ENCODE measurements at regions not wholly inside any gene's neighbourhood (a gene's known extent, or its start where the extent isn't known, plus 50 kb on each side); places are given as distances from the start of the nearest gene placed in this dataset.

DNA sequence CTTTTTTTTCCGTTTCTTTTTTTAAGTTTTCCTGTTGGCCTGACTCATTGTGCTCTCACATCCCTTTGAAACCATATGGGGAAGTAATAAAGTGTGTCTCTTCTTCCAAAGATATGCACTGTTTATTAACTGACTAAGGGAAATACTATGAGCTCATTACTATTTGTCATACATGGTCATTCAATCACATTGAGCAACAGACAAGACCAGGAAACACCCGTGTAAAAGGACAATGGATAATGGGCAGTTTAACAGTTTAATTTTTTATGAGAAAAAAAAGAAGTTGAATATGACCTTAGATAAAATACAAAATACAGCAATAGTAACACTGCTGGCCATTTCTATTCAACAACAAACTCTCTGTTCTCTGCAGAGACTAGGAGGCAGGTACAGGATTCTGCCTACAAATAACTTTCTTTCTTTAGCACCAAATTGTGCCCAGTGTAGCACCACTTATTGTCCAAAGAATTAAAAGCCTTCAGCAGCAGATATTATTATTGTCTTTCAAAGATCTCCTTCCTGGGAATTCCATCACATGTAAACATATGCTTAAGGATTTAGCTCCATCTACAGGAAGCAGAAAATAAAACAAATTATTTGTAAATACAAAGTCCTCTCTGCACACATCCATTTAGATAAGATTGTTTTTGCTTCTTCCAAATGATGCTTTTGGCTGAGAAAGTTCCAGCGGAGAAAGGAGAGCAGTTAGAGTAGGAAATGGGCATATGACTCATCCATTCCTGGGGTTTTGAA is 55.0 kb upstream of the AKR1E2 start:
- Histone ChIP-seq H3K36me3 (replicated peaks; ENCODE audit: insufficient read depth, low read depth) (no peaks in the 10 kb centered on the region), H3K27ac (peak overlapping the region; percentile 79), H4K20me1 (ENCODE audit: insufficient read depth, poor library complexity, severe bottlenecking) (no peaks in the 10 kb centered on the region), H3K4me3 (no peak overlapping the region), H3K9me3 (ENCODE audit: low read depth) (no peaks in the 10 kb centered on the region), H3K4me1 (ENCODE audit: insufficient read depth) (peaks cover 9% of the 10 kb centered on the region), H2AFZ (no peak overlapping the region), H3K9me2 (replicated peaks; ENCODE audit: insufficient read depth) (no peaks in the 10 kb centered on the region), H3K27me3 (no peaks in the 10 kb centered on the region), H3K79me2 (no peaks in the 10 kb centered on the region), H3K4me2 (no peak overlapping the region)
- TF ChIP-seq EZH2phosphoT487 (IDR thresholded peaks at IDR 0.05; ENCODE audit: low read depth, severe bottlenecking, unreplicated experiment) = no peak
- TF ChIP-seq, protein P1, sequence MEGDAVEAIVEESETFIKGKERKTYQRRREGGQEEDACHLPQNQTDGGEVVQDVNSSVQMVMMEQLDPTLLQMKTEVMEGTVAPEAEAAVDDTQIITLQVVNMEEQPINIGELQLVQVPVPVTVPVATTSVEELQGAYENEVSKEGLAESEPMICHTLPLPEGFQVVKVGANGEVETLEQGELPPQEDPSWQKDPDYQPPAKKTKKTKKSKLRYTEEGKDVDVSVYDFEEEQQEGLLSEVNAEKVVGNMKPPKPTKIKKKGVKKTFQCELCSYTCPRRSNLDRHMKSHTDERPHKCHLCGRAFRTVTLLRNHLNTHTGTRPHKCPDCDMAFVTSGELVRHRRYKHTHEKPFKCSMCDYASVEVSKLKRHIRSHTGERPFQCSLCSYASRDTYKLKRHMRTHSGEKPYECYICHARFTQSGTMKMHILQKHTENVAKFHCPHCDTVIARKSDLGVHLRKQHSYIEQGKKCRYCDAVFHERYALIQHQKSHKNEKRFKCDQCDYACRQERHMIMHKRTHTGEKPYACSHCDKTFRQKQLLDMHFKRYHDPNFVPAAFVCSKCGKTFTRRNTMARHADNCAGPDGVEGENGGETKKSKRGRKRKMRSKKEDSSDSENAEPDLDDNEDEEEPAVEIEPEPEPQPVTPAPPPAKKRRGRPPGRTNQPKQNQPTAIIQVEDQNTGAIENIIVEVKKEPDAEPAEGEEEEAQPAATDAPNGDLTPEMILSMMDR (IDR thresholded peaks at IDR 0.05; ENCODE audit: poor library complexity) = peak; percentile 53
- TF ChIP-seq EZH2 (IDR thresholded peaks at IDR 0.05; ENCODE audit: borderline replicate concordance) = no peak
- WGBS (ENCODE audit: low lambda C conversion rate, missing lambda C conversion rate) = 23% methylated on average over 3 of the region's 3 CpGs
- peak; percentile 34 for DNase-seq (ENCODE audit: low spot score)

DNA sequence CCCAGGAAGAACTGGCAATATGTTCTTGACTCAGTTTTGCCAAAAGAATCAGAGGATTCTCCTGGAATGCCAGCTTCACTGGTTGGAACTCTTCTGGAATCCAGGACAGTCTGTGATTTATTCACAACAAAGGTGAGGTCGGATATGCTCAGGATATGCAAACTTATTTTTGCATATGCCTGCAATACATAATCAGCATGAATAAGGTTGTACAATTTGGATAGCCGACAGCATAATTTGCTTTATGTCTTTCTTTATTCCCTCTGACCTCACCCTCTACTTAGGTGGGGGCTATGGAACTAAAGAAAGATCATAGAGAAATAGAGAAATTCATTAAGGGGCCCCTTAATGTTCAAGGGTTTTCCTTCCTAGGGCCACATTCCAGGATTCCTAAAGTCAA is 57.6 kb upstream of the AKR1E2 start:
- no peaks in the 10 kb centered on the region for H3K9me3 ChIP-seq (ENCODE audit: low read depth)
- 97% methylated on average over 2 of the region's 2 CpGs for WGBS (ENCODE audit: low lambda C conversion rate, missing lambda C conversion rate)
- H3K27ac ChIP-seq = no peak overlapping the region
- H3K36me3 ChIP-seq (replicated peaks; ENCODE audit: insufficient read depth, low read depth) = no peaks in the 10 kb centered on the region
- no peak overlapping the region for H3K4me3 ChIP-seq
- H4K20me1 ChIP-seq (ENCODE audit: insufficient read depth, poor library complexity, severe bottlenecking) = no peaks in the 10 kb centered on the region
- no peak for DNase-seq (ENCODE audit: low spot score)
- TF ChIP-seq EZH2 (IDR thresholded peaks at IDR 0.05; ENCODE audit: borderline replicate concordance) = no peak
- TF ChIP-seq EZH2phosphoT487 (IDR thresholded peaks at IDR 0.05; ENCODE audit: low read depth, severe bottlenecking, unreplicated experiment) = no peak
- TF ChIP-seq, protein P1 (IDR thresholded peaks at IDR 0.05; ENCODE audit: poor library complexity) = no peak
- H3K27me3 ChIP-seq = no peaks in the 10 kb centered on the region
- peaks cover 9% of the 10 kb centered on the region for H3K4me1 ChIP-seq (ENCODE audit: insufficient read depth)
- H3K4me2 ChIP-seq = no peak overlapping the region
- H3K79me2 ChIP-seq = no peaks in the 10 kb centered on the region
- no peak overlapping the region for H2AFZ ChIP-seq
- H3K9me2 ChIP-seq (replicated peaks; ENCODE audit: insufficient read depth) = no peaks in the 10 kb centered on the region

DNA sequence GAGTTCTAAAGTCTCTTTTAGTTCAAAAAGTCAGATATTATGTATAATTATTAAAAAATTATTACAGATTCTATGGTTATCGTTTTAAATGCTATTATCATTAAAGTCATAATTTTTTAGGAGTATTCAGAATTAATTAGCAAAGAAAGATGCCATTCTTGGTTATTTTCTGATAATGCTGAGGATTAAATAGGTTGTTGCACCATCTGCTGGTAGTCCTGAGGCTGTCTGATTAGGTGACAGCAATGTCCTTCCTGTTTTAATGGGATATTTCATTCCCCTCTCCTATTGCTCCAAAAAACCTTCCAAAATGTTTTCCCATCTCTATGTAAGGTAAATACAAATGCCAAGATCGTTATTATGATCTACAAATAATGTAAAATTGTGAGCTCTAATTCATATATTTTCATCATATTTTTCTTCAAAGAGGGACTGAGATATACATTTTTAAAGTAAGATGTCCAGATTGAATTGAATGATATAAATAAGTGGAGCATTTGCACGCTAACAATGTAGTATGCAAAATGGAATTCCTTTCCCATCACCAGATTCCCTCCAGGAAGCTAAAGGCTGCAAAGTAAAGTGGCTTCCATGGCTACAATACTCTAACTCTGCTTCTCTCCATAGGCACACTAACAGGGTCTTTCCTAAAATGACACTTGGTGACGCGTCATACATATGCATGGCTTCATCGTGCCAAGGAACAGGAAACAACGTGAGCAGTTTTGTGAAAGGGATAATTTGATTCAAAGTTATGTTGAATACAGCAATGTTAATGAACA is 58.8 kb upstream of the AKR1E2 start:
- Histone ChIP-seq H3K4me1 (ENCODE audit: insufficient read depth) (peaks cover 9% of the 10 kb centered on the region), H3K9me2 (replicated peaks; ENCODE audit: insufficient read depth) (no peaks in the 10 kb centered on the region), H3K4me2 (no peak overlapping the region), H3K79me2 (no peaks in the 10 kb centered on the region), H2AFZ (no peak overlapping the region), H3K27ac (no peak overlapping the region), H3K9me3 (ENCODE audit: low read depth) (no peaks in the 10 kb centered on the region), H4K20me1 (ENCODE audit: insufficient read depth, poor library complexity, severe bottlenecking) (no peaks in the 10 kb centered on the region), H3K4me3 (no peak overlapping the region), H3K27me3 (no peaks in the 10 kb centered on the region), H3K36me3 (replicated peaks; ENCODE audit: insufficient read depth, low read depth) (no peaks in the 10 kb centered on the region)
- TF ChIP-seq EZH2phosphoT487 (IDR thresholded peaks at IDR 0.05; ENCODE audit: low read depth, severe bottlenecking, unreplicated experiment) = no peak
- TF ChIP-seq, protein P1 (IDR thresholded peaks at IDR 0.05; ENCODE audit: poor library complexity) = peak; percentile 88
- 55% methylated on average over 7 of the region's 7 CpGs for WGBS (ENCODE audit: low lambda C conversion rate, missing lambda C conversion rate)
- DNase-seq (ENCODE audit: low spot score) = peak; percentile 50
